ENCODE measurements at regions not wholly inside any gene's neighbourhood (a gene's known extent, or its start where the extent isn't known, plus 50 kb on each side); places are given as distances from the start of the nearest gene placed in this dataset.

DNA sequence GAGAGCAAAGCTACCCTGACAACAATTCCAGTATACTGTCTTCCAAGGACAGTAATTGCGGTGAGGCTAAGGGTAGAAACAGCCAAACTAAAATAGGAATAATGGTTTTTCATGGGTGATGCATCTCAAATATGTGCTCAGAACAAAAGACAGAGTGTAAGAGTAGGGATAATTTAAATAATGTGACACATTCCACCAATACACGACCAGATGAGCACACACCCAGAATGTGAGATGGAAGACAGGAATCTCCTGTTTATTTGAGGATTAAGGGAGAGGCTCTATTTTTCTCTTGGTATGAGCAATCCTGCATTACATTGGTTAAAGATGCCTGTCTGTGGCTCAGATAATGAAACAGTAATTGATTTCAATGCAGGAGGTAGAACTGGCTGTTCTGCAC is 292.9 kb upstream of the ZFP64 start (continued):
- TF ChIP-seq, protein P1, sequence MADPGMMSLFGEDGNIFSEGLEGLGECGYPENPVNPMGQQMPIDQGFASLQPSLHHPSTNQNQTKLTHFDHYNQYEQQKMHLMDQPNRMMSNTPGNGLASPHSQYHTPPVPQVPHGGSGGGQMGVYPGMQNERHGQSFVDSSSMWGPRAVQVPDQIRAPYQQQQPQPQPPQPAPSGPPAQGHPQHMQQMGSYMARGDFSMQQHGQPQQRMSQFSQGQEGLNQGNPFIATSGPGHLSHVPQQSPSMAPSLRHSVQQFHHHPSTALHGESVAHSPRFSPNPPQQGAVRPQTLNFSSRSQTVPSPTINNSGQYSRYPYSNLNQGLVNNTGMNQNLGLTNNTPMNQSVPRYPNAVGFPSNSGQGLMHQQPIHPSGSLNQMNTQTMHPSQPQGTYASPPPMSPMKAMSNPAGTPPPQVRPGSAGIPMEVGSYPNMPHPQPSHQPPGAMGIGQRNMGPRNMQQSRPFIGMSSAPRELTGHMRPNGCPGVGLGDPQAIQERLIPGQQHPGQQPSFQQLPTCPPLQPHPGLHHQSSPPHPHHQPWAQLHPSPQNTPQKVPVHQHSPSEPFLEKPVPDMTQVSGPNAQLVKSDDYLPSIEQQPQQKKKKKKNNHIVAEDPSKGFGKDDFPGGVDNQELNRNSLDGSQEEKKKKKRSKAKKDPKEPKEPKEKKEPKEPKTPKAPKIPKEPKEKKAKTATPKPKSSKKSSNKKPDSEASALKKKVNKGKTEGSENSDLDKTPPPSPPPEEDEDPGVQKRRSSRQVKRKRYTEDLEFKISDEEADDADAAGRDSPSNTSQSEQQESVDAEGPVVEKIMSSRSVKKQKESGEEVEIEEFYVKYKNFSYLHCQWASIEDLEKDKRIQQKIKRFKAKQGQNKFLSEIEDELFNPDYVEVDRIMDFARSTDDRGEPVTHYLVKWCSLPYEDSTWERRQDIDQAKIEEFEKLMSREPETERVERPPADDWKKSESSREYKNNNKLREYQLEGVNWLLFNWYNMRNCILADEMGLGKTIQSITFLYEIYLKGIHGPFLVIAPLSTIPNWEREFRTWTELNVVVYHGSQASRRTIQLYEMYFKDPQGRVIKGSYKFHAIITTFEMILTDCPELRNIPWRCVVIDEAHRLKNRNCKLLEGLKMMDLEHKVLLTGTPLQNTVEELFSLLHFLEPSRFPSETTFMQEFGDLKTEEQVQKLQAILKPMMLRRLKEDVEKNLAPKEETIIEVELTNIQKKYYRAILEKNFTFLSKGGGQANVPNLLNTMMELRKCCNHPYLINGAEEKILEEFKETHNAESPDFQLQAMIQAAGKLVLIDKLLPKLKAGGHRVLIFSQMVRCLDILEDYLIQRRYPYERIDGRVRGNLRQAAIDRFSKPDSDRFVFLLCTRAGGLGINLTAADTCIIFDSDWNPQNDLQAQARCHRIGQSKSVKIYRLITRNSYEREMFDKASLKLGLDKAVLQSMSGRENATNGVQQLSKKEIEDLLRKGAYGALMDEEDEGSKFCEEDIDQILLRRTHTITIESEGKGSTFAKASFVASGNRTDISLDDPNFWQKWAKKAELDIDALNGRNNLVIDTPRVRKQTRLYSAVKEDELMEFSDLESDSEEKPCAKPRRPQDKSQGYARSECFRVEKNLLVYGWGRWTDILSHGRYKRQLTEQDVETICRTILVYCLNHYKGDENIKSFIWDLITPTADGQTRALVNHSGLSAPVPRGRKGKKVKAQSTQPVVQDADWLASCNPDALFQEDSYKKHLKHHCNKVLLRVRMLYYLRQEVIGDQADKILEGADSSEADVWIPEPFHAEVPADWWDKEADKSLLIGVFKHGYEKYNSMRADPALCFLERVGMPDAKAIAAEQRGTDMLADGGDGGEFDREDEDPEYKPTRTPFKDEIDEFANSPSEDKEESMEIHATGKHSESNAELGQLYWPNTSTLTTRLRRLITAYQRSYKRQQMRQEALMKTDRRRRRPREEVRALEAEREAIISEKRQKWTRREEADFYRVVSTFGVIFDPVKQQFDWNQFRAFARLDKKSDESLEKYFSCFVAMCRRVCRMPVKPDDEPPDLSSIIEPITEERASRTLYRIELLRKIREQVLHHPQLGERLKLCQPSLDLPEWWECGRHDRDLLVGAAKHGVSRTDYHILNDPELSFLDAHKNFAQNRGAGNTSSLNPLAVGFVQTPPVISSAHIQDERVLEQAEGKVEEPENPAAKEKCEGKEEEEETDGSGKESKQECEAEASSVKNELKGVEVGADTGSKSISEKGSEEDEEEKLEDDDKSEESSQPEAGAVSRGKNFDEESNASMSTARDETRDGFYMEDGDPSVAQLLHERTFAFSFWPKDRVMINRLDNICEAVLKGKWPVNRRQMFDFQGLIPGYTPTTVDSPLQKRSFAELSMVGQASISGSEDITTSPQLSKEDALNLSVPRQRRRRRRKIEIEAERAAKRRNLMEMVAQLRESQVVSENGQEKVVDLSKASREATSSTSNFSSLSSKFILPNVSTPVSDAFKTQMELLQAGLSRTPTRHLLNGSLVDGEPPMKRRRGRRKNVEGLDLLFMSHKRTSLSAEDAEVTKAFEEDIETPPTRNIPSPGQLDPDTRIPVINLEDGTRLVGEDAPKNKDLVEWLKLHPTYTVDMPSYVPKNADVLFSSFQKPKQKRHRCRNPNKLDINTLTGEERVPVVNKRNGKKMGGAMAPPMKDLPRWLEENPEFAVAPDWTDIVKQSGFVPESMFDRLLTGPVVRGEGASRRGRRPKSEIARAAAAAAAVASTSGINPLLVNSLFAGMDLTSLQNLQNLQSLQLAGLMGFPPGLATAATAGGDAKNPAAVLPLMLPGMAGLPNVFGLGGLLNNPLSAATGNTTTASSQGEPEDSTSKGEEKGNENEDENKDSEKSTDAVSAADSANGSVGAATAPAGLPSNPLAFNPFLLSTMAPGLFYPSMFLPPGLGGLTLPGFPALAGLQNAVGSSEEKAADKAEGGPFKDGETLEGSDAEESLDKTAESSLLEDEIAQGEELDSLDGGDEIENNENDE (IDR thresholded peaks at IDR 0.05; ENCODE audit: insufficient replicate concordance, low read length), result no peak

Measured in H1 (cell line).